ENCODE measurements at regions not wholly inside any gene's neighbourhood (a gene's known extent, or its start where the extent isn't known, plus 50 kb on each side); places are given as distances from the start of the nearest gene placed in this dataset.

- TF ChIP-seq CTCF (IDR thresholded peaks at IDR 0.05) (no peak), TCF7L2 (IDR thresholded peaks at IDR 0.05; ENCODE audit: low read depth, low read length) (no peak), POLR2AphosphoS5 (IDR thresholded peaks at IDR 0.05; ENCODE audit: low read depth, low read length) (no peak), SIN3A (IDR thresholded peaks at IDR 0.05; ENCODE audit: borderline replicate concordance, insufficient read depth, low read depth, low read length) (no peak), REST (IDR thresholded peaks at IDR 0.05; ENCODE audit: insufficient read depth in 1 of 2, low read depth in 2 of 2, low read length in 1 of 2) (no peak)
Observed at GRCh38 chr22:47245286-47245685, 482.8 kb downstream of the TBC1D22A start.

Measured in Panc1 (cell line).